HepG2 (cell line): ENCODE measurements at regions not wholly inside any gene's neighbourhood (a gene's known extent, or its start where the extent isn't known, plus 50 kb on each side); places are given as distances from the start of the nearest gene placed in this dataset.

Experiments used
- AHR ChIP-seq: IDR thresholded peaks from 2 replicates; pipeline ENCODE4 v1.6.1; 2018; ENCODE audit warnings: missing genetic modification reagents, missing compliant biosample characterization
- BCL6 ChIP-seq: IDR thresholded peaks from 2 replicates; pipeline ENCODE4 v1.6.1; 2016; ENCODE audit warnings: missing genetic modification reagents, missing compliant biosample characterization
- BHLHE40 ChIP-seq: IDR thresholded peaks from 2 replicates; pipeline ENCODE4 v1.6.1; 2011; ENCODE audit warnings: low read length, improper control_type of control experiment
- FOXO1 ChIP-seq: sonication (generic); formaldehyde crosslinking; IDR thresholded peaks from 2 replicates; pipeline ENCODE4 v1.4.0; 2020; ENCODE audit warnings: missing genetic modification reagents
- GATAD1 ChIP-seq: IDR thresholded peaks from 2 replicates; pipeline ENCODE4 v1.6.1; 2016; ENCODE audit warnings: missing genetic modification reagents, missing compliant biosample characterization
- IKZF4 ChIP-seq: sonication (generic); formaldehyde crosslinking; IDR thresholded peaks from 2 replicates; pipeline ENCODE4 v1.5.1; 2020; ENCODE audit warnings: borderline replicate concordance, mild to moderate bottlenecking, low read depth, missing genetic modification reagents; ENCODE audit errors: not compliant biosample characterization
- MYC ChIP-seq: sonication (generic); formaldehyde crosslinking; IDR thresholded peaks from 2 replicates; pipeline ENCODE4 v1.9.0; 2021; ENCODE audit warnings: missing genetic modification reagents, borderline replicate concordance
- POLR2AphosphoS2 ChIP-seq: IDR thresholded peaks from 2 replicates; pipeline ENCODE4 v1.6.1; 2011; ENCODE audit warnings: low read depth, low read length, improper control_type of control experiment
- SMARCE1 ChIP-seq: fragments of 450-650 bp; IDR thresholded peaks from 2 replicates; pipeline ENCODE4 v1.6.1; 2017; ENCODE audit warnings: borderline replicate concordance
- ZNF547 ChIP-seq: sonication (generic); formaldehyde crosslinking; IDR thresholded peaks from 2 replicates; pipeline ENCODE4 v1.5.1; 2020; ENCODE audit warnings: mild to moderate bottlenecking, missing genetic modification reagents
- ZSCAN25 ChIP-seq: sonication (generic); formaldehyde crosslinking; IDR thresholded peaks from 2 replicates; pipeline ENCODE4 v1.8.0; 2022; ENCODE audit warnings: mild to moderate bottlenecking, missing genetic modification reagents
- ZSCAN31 ChIP-seq: sonication (generic); formaldehyde crosslinking; IDR thresholded peaks from 2 replicates; pipeline ENCODE4 v1.5.0; 2020; ENCODE audit warnings: low read depth, mild to moderate bottlenecking, missing genetic modification reagents
- TF ChIP-seq, protein P1 (sequence below): sonication (generic); formaldehyde crosslinking; conservative IDR thresholded peaks from 2 replicates; pipeline ENCODE4 v1.5.0; 2020; ENCODE audit warnings: missing genetic modification reagents
- TF ChIP-seq, protein P2 (sequence below): sonication (generic); formaldehyde crosslinking; IDR thresholded peaks from 2 replicates; pipeline ENCODE4 v1.5.1; 2020; ENCODE audit warnings: mild to moderate bottlenecking, missing genetic modification reagents, borderline replicate concordance
- TF ChIP-seq, protein P3 (sequence below), 2 experiments: sonication (generic) in 1 of 2; formaldehyde crosslinking in 1 of 2; IDR thresholded peaks; 2 replicates each; pipeline versions ENCODE4 v1.5.1 to v1.6.1; 2011 to 2020; ENCODE audit warnings: borderline replicate concordance in 1 of 2, low read depth in 1 of 2, low read length in 1 of 2, mild to moderate bottlenecking in 1 of 2, missing genetic modification reagents in 1 of 2, moderate library complexity in 1 of 2
- TF ChIP-seq, protein P4 (sequence below): IDR thresholded peaks from 2 replicates; pipeline ENCODE4 v1.6.1; 2016; ENCODE audit warnings: missing genetic modification reagents, missing compliant biosample characterization
- TF ChIP-seq, protein P5 (sequence below): IDR thresholded peaks from 2 replicates; pipeline ENCODE4 v1.6.1; 2016
- TF ChIP-seq, protein P6 (sequence below): sonication (generic); formaldehyde crosslinking; IDR thresholded peaks from 2 replicates; pipeline ENCODE4 v1.4.0; 2020; ENCODE audit warnings: missing genetic modification reagents, borderline replicate concordance

DNA sequence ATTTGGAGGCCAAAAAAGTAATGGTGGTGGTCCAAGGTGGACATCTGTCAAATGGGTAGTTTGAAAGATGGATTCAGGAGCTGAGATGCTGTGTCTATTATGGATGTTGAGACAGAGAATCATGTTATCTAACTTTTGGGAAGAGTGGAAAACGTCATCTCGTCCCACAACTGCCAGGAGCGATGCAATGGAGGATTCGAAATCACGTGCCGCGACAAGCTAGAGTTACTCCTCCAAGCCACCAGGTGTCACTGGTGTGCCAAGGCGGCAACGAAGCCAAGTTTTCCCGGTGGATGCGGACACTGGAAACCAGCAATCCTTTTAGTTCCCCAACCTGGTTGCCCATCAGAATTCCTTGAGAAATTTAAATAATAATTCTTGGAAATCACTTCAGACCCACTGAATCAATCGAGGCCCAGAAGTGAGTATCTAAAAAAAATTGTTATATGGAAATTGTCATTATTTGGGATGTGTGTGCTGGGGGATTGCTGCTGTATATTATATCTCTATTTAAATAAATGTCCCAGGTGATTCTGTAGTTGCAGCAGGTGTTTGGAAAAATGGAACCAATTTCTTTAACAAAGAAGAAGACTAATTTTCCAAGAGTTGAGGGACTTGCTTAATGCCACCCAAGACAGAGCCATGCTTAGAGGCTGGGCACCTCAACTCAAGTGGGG is 206.1 kb downstream of the HAPSTR1 start (continued):
- TF ChIP-seq, protein P1, sequence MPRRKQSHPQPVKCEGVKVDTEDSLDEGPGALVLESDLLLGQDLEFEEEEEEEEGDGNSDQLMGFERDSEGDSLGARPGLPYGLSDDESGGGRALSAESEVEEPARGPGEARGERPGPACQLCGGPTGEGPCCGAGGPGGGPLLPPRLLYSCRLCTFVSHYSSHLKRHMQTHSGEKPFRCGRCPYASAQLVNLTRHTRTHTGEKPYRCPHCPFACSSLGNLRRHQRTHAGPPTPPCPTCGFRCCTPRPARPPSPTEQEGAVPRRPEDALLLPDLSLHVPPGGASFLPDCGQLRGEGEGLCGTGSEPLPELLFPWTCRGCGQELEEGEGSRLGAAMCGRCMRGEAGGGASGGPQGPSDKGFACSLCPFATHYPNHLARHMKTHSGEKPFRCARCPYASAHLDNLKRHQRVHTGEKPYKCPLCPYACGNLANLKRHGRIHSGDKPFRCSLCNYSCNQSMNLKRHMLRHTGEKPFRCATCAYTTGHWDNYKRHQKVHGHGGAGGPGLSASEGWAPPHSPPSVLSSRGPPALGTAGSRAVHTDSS (CRISPR knock-in tag), result peak; percentile 92; the same call in 1 of the 2 replicates
- peak; percentile 33 for TF ChIP-seq IKZF4
- TF ChIP-seq, protein P2, sequence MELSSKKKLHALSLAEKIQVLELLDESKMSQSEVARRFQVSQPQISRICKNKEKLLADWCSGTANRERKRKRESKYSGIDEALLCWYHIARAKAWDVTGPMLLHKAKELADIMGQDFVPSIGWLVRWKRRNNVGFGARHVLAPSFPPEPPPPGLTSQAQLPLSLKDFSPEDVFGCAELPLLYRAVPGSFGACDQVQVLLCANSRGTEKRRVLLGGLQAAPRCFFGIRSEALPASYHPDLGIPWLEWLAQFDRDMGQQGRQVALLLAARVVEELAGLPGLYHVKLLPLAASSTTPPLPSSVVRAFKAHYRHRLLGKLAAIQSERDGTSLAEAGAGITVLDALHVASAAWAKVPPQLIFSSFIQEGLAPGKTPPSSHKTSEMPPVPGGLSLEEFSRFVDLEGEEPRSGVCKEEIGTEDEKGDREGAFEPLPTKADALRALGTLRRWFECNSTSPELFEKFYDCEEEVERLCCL, result no peak
- TF ChIP-seq ZNF547 (CRISPR knock-in tag), result 0 out of 2 replicates have a peak, but pooled peaks have one; percentile 36
- TF ChIP-seq BHLHE40, result peak; percentile 100
- no peak for TF ChIP-seq ZSCAN31 (CRISPR knock-in tag)
- TF ChIP-seq POLR2AphosphoS2, result no peak
- TF ChIP-seq GATAD1 (CRISPR knock-in tag), result 0 out of 2 replicates have a peak, but pooled peaks have one; percentile 29
- TF ChIP-seq BCL6 (CRISPR knock-in tag), result peak; percentile 31; the same call in 1 of the 2 replicates
- no peak for TF ChIP-seq ZSCAN25 (CRISPR knock-in tag)
- peak; percentile 48 for TF ChIP-seq MYC (CRISPR knock-in tag)
- TF ChIP-seq, protein P3, sequence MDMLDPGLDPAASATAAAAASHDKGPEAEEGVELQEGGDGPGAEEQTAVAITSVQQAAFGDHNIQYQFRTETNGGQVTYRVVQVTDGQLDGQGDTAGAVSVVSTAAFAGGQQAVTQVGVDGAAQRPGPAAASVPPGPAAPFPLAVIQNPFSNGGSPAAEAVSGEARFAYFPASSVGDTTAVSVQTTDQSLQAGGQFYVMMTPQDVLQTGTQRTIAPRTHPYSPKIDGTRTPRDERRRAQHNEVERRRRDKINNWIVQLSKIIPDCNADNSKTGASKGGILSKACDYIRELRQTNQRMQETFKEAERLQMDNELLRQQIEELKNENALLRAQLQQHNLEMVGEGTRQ (IDR thresholded peaks at IDR 0.05; ENCODE audit: low read depth, low read length), result peak; percentile 89
- TF ChIP-seq, protein P3 (CRISPR knock-in tag; IDR thresholded peaks at IDR 0.05; ENCODE audit: borderline replicate concordance), result peak; percentile 92; the same call in 1 of the 2 replicates
- TF ChIP-seq AHR, result peak; percentile 71; the same call in 1 of the 2 replicates
- TF ChIP-seq, protein P4, sequence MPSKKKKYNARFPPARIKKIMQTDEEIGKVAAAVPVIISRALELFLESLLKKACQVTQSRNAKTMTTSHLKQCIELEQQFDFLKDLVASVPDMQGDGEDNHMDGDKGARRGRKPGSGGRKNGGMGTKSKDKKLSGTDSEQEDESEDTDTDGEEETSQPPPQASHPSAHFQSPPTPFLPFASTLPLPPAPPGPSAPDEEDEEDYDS (CRISPR knock-in tag), result 0 out of 2 replicates have a peak, but pooled peaks have one; percentile 48
- TF ChIP-seq, protein P5, sequence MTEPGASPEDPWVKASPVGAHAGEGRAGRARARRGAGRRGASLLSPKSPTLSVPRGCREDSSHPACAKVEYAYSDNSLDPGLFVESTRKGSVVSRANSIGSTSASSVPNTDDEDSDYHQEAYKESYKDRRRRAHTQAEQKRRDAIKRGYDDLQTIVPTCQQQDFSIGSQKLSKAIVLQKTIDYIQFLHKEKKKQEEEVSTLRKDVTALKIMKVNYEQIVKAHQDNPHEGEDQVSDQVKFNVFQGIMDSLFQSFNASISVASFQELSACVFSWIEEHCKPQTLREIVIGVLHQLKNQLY (CRISPR knock-in tag), result peak; percentile 27; the same call in 1 of the 2 replicates
- TF ChIP-seq FOXO1 (CRISPR knock-in tag), result peak; percentile 48; the same call in 1 of the 2 replicates
- TF ChIP-seq, protein P6, sequence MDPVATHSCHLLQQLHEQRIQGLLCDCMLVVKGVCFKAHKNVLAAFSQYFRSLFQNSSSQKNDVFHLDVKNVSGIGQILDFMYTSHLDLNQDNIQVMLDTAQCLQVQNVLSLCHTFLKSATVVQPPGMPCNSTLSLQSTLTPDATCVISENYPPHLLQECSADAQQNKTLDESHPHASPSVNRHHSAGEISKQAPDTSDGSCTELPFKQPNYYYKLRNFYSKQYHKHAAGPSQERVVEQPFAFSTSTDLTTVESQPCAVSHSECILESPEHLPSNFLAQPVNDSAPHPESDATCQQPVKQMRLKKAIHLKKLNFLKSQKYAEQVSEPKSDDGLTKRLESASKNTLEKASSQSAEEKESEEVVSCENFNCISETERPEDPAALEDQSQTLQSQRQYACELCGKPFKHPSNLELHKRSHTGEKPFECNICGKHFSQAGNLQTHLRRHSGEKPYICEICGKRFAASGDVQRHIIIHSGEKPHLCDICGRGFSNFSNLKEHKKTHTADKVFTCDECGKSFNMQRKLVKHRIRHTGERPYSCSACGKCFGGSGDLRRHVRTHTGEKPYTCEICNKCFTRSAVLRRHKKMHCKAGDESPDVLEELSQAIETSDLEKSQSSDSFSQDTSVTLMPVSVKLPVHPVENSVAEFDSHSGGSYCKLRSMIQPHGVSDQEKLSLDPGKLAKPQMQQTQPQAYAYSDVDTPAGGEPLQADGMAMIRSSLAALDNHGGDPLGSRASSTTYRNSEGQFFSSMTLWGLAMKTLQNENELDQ (CRISPR knock-in tag), result peak; percentile 84; the same call in 1 of the 2 replicates
- no peak for TF ChIP-seq SMARCE1
